Vagina (tissue), 2 donors: ENCODE measurements at regions not wholly inside any gene's neighbourhood (a gene's known extent, or its start where the extent isn't known, plus 50 kb on each side); places are given as distances from the start of the nearest gene placed in this dataset.

Source experiments
- POLR2AphosphoS5 ChIP-seq, 2 donors: sonication (generic); formaldehyde crosslinking; IDR thresholded peaks; one replicate each; pipeline ENCODE4 v1.9.0; 2017; ENCODE audit warnings: antibody characterized with exemption in 2 of 2, mild to moderate bottlenecking in 2 of 2, low read depth in 1 of 2; ENCODE audit not compliant: insufficient read depth in 1 of 2
- TF ChIP-seq, protein P1 (sequence below), 3 experiments: fragments of 450-650 bp in 2 of 3; fragments of 200-600 bp in 1 of 3; sonication (generic) in 1 of 3; IDR thresholded peaks; one replicate each; pipeline ENCODE4 v1.5.1; 2017 to 2019; ENCODE audit warnings: antibody characterized with exemption in 3 of 3, mild to moderate bottlenecking in 2 of 3, moderate library complexity in 2 of 3

- TF ChIP-seq, protein P1, sequence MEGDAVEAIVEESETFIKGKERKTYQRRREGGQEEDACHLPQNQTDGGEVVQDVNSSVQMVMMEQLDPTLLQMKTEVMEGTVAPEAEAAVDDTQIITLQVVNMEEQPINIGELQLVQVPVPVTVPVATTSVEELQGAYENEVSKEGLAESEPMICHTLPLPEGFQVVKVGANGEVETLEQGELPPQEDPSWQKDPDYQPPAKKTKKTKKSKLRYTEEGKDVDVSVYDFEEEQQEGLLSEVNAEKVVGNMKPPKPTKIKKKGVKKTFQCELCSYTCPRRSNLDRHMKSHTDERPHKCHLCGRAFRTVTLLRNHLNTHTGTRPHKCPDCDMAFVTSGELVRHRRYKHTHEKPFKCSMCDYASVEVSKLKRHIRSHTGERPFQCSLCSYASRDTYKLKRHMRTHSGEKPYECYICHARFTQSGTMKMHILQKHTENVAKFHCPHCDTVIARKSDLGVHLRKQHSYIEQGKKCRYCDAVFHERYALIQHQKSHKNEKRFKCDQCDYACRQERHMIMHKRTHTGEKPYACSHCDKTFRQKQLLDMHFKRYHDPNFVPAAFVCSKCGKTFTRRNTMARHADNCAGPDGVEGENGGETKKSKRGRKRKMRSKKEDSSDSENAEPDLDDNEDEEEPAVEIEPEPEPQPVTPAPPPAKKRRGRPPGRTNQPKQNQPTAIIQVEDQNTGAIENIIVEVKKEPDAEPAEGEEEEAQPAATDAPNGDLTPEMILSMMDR (IDR thresholded peaks at IDR 0.05): no peak
- TF ChIP-seq POLR2AphosphoS5 (IDR thresholded peaks at IDR 0.05; ENCODE audit: insufficient read depth in 1 of 2, low read depth in 1 of 2): no peak
Observed at GRCh38 chr7:41125343-41125742, 577.5 kb downstream of the INHBA start.
